ENCODE measurements at regions not wholly inside any gene's neighbourhood (a gene's known extent, or its start where the extent isn't known, plus 50 kb on each side); places are given as distances from the start of the nearest gene placed in this dataset.

GRCh38 chr9:89967527-89967926 lies 362.7 kb downstream of the GADD45G start:
- H3K4me2 ChIP-seq = no peak overlapping the region
- Mint-ChIP-seq H3K9me3 (no peaks in the 10 kb centered on the region), H3K4me3 (no peak overlapping the region), H3K27ac (no peak overlapping the region; the same call in 1 of the 2 replicates), H3K27me3 (ENCODE audit: insufficient read depth, low read depth, poor library complexity) (peaks cover 2% of the 10 kb centered on the region), H3K4me1 (no peaks in the 10 kb centered on the region), H3K36me3 (ENCODE audit: low read depth) (no peaks in the 10 kb centered on the region)
- no peaks in the 10 kb centered on the region for H3K27me3 ChIP-seq (ENCODE audit: insufficient read depth)
- TF ChIP-seq POLR2AphosphoS5 (IDR thresholded peaks at IDR 0.05; ENCODE audit: low read depth) (no peak), JUNB (IDR thresholded peaks at IDR 0.05; ENCODE audit: unreplicated experiment) (no peak), STAT1 (IDR thresholded peaks at IDR 0.05; ENCODE audit: unreplicated experiment) (no peak), EZH2phosphoT487 (IDR thresholded peaks at IDR 0.05; ENCODE audit: unreplicated experiment) (no peak), CTCF (conservative IDR thresholded peaks at IDR 0.05; ENCODE audit: low read depth in 2 of 2) (no peak), ZNF114 (CRISPR knock-in tag; IDR thresholded peaks at IDR 0.05) (no peak), ETS1 (IDR thresholded peaks at IDR 0.05) (no peak), EZH2 (IDR thresholded peaks at IDR 0.05; ENCODE audit: low read depth, unreplicated experiment) (no peak), NANOG (IDR thresholded peaks at IDR 0.05; ENCODE audit: borderline replicate concordance) (no peak), REST (IDR thresholded peaks at IDR 0.05; ENCODE audit: unreplicated experiment) (no peak), ZNF331 (CRISPR knock-in tag; IDR thresholded peaks at IDR 0.05; ENCODE audit: low read depth) (no peak), CREB1 (CRISPR knock-in tag; IDR thresholded peaks at IDR 0.05; ENCODE audit: low read depth) (no peak), ZNF462 (CRISPR knock-in tag; IDR thresholded peaks at IDR 0.05) (no peak)
- H3K27ac ChIP-seq (ENCODE audit: low read depth) = no peak overlapping the region
- H3F3A ChIP-seq (replicated peaks; ENCODE audit: low read depth) = no peaks in the 10 kb centered on the region
- H3K9me2 ChIP-seq (ENCODE audit: insufficient read depth) = peaks cover 3% of the 10 kb centered on the region; the same call in 1 of the 2 replicates
- no peaks in the 10 kb centered on the region for H3K36me3 ChIP-seq (ENCODE audit: insufficient read depth)
- no peak overlapping the region for H3K4me3 ChIP-seq
- peak; percentile 7 for DNase-seq (ENCODE audit: low spot score)
- H3K79me2 ChIP-seq (replicated peaks; ENCODE audit: insufficient read depth) = no peaks in the 10 kb centered on the region
- H2AFZ ChIP-seq = no peak overlapping the region
- no peaks in the 10 kb centered on the region for H4K20me1 ChIP-seq (replicated peaks; ENCODE audit: insufficient read depth)
- H3K4me1 ChIP-seq (ENCODE audit: insufficient read depth) = no peaks in the 10 kb centered on the region
- peak; percentile 88 for ATAC-seq

All from GM23338 (cell line).